ENCODE measurements at regions not wholly inside any gene's neighbourhood (a gene's known extent, or its start where the extent isn't known, plus 50 kb on each side); places are given as distances from the start of the nearest gene placed in this dataset.
A peak's percentile ranks its signal among the peaks of the same experiment; 100 is the strongest.
"Not testable (repeated sequence)": the region's sequence is repeated elsewhere in the genome, so short reads cannot be mapped to it uniquely, and the experiment has no call there.

DNA sequence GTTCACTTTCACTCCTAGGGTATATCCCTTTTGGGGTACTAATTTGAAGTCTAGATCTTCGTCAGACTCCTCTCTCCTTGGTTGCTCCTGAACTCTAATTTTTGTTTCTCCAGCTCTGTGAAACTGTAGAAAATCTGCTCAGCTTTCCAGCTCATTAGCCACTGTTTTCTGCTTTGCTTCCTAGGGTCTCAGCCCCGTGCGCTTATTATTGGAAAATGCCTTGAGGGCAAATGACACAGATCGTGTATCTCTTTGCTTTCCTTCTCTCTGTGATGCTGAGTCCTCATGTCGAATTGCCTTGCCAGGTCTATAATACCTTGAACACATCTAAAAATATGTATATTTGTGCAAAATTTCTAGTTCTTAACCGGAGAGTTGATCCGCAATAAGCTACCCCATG, 731.1 kb downstream of the EDEM1 start:
- ATAC-seq (replicated peaks) (no peak), DNase-seq (no peak)
- Mint-ChIP-seq H3K27ac (no peak overlapping the region), H3K27me3 (no peaks in the 10 kb centered on the region), H3K4me1 (no peaks in the 10 kb centered on the region), H3K36me3 (no peaks in the 10 kb centered on the region), H3K9me3 (peaks cover 0 to 5% of the 10 kb centered on the region in 2 donors), H3K4me3 (no peak overlapping the region)

DNA sequence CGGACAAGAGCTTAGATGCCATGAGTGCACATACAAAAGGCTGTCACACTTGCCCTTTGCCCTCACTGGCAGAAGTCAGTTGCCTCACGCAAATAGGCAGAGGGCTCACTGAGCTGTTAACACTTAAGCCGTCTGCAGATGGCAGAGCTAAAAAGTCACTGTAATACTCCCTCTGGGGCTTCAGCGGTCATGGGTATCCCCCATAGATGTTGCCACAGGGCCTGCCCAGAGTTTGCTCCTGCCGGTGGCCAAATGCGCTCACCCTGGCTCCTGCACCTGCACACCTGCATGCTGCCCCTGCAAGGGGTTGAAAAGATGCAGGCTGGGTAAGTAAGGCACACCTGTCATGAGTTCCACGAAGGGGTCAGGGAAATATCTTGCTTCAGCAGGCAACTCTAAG, 741.5 kb downstream of the EDEM1 start:
- Mint-ChIP-seq H3K36me3 (no peaks in the 10 kb centered on the region), H3K4me3 (no peak overlapping the region)

DNA sequence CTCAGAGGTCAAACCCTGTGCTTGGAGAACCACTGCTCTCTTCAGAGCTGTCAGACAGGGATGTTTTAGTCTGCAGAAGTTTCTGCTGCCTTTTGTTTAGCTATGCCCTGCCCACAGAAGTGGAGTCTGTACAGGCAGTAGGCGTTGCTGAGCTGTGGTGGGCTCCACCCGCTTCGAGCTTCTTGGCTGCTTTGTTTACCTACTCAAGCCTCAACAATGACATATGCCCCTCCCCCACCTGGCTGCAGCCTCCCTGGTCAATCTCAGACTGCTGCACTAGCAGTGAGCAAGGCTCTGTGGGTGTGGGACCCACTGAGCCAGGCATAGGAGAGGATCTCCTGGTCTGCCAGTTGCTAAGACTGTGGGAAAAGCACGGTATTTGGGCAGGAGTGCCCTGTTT, 756.6 kb downstream of the EDEM1 start:
- not testable (repeated sequence) for ATAC-seq (replicated peaks); DNase-seq; H3K4me1 Mint-ChIP-seq; H3K36me3 Mint-ChIP-seq; H3K9me3 Mint-ChIP-seq; H3K27ac Mint-ChIP-seq; H3K27me3 Mint-ChIP-seq; H3K4me3 Mint-ChIP-seq

More for the DNA sequence above, 741.5 kb downstream of the EDEM1 start:
- DNase-seq: no peak
- Mint-ChIP-seq H3K27me3 (no peaks in the 10 kb centered on the region), H3K4me1 (no peaks in the 10 kb centered on the region), H3K9me3 (no peaks in the 10 kb centered on the region), H3K27ac (peak overlapping the region; percentile 6)
- ATAC-seq (replicated peaks): no peak

DNA sequence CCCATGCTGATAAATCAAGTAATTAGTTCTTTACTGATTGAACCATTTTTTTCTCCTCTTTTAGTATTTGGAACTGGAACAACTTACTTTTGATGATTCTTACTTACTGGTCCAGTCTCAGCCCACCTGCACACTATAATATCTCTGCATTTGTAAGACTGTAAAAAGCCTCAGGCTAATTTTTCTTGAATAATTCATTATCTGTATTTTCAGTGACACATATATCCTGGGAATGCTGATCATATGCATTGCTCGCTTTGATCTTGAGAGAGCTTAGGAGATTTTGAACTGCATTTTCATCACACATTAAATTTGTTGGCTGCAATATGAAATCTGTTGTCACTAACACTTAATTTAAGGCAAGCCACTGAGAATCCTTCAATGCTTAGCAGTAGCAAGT, 760.6 kb downstream of the EDEM1 start:
- Mint-ChIP-seq H3K9me3 (no peaks in the 10 kb centered on the region), H3K27me3 (no peaks in the 10 kb centered on the region), H3K36me3 (no peaks in the 10 kb centered on the region), H3K4me3 (no peak overlapping the region), H3K27ac (no peak overlapping the region), H3K4me1 (no peaks in the 10 kb centered on the region)
- DNase-seq (no peak), ATAC-seq (replicated peaks) (no peak)

- ATAC-seq (replicated peaks) (no peak), DNase-seq (no peak)
- Mint-ChIP-seq H3K9me3 (peaks cover 0 to 2% of the 10 kb centered on the region in 2 donors), H3K27me3 (no peaks in the 10 kb centered on the region), H3K4me1 (no peaks in the 10 kb centered on the region), H3K36me3 (no peaks in the 10 kb centered on the region), H3K27ac (no peak overlapping the region), H3K4me3 (no peak overlapping the region)
Measured at GRCh38 chr3:5951026-5951425, 763.5 kb downstream of the EDEM1 start.

DNA sequence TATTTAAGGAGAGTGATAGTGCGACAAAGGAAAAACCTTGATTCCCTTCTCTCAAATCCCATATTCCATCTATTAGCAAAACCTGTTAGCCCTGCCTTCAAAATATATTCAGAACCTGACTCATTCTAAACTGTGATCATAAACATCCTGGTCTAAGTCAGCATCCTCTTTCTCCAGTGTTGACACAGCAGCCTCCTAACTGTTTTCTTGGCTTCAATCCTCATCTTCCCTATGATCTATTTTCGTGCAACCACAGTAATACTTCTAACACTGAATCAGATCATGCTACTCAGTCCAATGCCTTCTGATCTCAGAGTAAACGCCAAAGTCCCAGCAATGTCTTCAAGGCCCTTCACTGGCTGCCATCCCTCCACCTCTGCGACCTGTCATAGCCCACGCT, 785.1 kb downstream of the EDEM1 start:
- no peak for ATAC-seq (replicated peaks)
- no peak overlapping the region for H3K27ac Mint-ChIP-seq
- H3K4me3 Mint-ChIP-seq: no peak overlapping the region

DNA sequence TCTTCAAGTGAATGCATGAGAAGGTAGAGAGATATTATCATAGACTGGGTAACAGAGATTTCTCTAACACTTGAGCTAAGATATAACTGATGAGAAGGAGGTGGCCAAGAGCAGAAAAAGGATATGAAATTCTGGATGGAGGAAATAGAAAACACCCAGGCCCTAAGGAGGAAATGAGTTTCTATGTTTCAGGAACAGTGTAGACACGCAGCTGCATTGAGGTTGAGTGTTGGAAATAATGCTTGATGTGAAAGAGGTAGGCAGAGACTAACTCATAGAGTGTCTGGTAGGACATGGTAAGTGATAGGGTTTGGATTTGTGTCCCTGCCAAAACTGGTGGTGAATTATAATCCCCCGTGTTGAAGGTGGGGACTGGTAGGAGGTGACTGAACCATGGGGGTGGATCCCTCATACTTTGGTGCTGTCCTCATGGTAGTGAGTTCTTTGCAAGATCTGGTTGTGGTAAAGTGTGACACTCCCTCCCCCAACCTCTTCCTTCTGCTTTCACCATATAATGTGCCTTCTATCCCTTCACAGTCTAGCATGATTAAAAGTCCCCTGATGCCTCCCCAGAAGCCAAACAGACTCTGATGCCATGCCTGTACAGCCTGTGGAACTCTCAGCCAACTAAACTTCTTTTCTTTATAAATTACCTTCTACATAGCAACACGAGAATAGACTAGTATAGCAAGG, 787.3 kb downstream of the EDEM1 start:
- DNase-seq (no peak), ATAC-seq (replicated peaks) (peak; percentile 61 to 67)
- H3K27me3 Mint-ChIP-seq: no peaks in the 10 kb centered on the region
- no peak overlapping the region for H3K4me3 Mint-ChIP-seq
- no peak overlapping the region for H3K27ac Mint-ChIP-seq
- H3K4me1 Mint-ChIP-seq: peaks cover 4 to 5% of the 10 kb centered on the region in 2 donors
- H3K36me3 Mint-ChIP-seq: no peaks in the 10 kb centered on the region
- peaks cover 0 to 2% of the 10 kb centered on the region in 2 donors for H3K9me3 Mint-ChIP-seq

More for the DNA sequence above, 785.1 kb downstream of the EDEM1 start:
- H3K9me3 Mint-ChIP-seq: peaks cover 0 to 7% of the 10 kb centered on the region in 2 donors
- DNase-seq: no peak
- H3K36me3 Mint-ChIP-seq: no peaks in the 10 kb centered on the region
- no peaks in the 10 kb centered on the region for H3K27me3 Mint-ChIP-seq
- peaks cover 4 to 5% of the 10 kb centered on the region in 2 donors for H3K4me1 Mint-ChIP-seq

- H3K9me3 Mint-ChIP-seq: peaks cover 9 to 11% of the 10 kb centered on the region in 2 donors
- no peaks in the 10 kb centered on the region for H3K27me3 Mint-ChIP-seq
- no peak overlapping the region for H3K4me3 Mint-ChIP-seq
- DNase-seq: no peak
- H3K36me3 Mint-ChIP-seq: no peaks in the 10 kb centered on the region
- peaks cover 4 to 5% of the 10 kb centered on the region in 2 donors for H3K4me1 Mint-ChIP-seq
- no peak overlapping the region for H3K27ac Mint-ChIP-seq
- ATAC-seq (replicated peaks): no peak
Measured at GRCh38 chr3:5977331-5977730, 789.8 kb downstream of the EDEM1 start.

DNA sequence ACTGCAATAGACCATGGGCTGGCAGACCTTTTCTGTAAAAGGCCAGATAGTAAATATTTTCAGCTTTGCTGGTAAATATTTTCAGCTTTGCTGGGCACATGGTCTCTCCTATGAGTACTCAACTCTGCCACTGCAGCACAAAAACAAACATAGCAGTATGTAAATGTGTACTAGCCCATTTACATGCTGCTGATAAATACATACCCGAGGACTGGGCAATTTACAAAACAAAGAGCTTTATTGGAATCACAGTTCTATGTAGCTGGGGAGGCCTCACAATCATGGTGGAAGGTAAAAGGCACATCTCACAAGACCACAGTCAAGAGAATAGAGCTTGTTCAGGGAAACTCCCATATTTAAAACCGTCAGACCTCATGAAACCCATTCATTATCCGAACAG, 793.0 kb downstream of the EDEM1 start:
- DNase-seq: no peak
- Mint-ChIP-seq H3K27ac (no peak overlapping the region), H3K36me3 (no peaks in the 10 kb centered on the region), H3K27me3 (no peaks in the 10 kb centered on the region), H3K4me1 (no peaks in the 10 kb centered on the region), H3K9me3 (peaks cover 8 to 12% of the 10 kb centered on the region in 2 donors), H3K4me3 (no peak overlapping the region)
- no peak for ATAC-seq (replicated peaks)

DNA sequence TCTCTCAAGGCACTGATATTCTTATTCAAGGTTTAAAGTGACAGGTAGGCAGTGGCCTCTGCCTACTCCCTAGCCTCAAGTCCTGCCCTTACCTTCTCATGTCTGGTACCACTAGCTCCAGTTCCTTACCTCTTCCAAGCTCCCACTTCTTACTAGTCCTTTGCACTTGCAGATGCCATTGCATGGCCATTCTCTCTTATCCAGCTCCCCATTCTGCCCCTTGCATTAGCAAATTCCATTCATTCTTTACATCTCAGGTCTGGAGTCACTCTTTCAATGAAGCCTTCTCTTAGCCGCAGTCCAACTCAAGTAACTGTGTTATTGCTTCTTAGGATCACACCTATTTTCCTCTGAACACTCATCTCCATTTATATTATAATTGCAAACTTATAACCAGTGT, 807.1 kb downstream of the EDEM1 start:
- no peaks in the 10 kb centered on the region for H3K36me3 Mint-ChIP-seq
- H3K27me3 Mint-ChIP-seq: no peaks in the 10 kb centered on the region
- ATAC-seq (replicated peaks): no peak
- H3K4me1 Mint-ChIP-seq: no peaks in the 10 kb centered on the region
- no peak overlapping the region for H3K27ac Mint-ChIP-seq
- DNase-seq: no peak
- H3K4me3 Mint-ChIP-seq: no peak overlapping the region
- peaks cover 3 to 6% of the 10 kb centered on the region in 2 donors for H3K9me3 Mint-ChIP-seq

- Mint-ChIP-seq H3K4me3 (no peak overlapping the region), H3K36me3 (no peaks in the 10 kb centered on the region), H3K4me1 (no peaks in the 10 kb centered on the region), H3K27me3 (no peaks in the 10 kb centered on the region), H3K27ac (no peak overlapping the region), H3K9me3 (peaks cover 9 to 11% of the 10 kb centered on the region in 2 donors)
- DNase-seq (no peak), ATAC-seq (replicated peaks) (no peak)
Measured at GRCh38 chr3:6018456-6018855, 830.9 kb downstream of the EDEM1 start.

DNA sequence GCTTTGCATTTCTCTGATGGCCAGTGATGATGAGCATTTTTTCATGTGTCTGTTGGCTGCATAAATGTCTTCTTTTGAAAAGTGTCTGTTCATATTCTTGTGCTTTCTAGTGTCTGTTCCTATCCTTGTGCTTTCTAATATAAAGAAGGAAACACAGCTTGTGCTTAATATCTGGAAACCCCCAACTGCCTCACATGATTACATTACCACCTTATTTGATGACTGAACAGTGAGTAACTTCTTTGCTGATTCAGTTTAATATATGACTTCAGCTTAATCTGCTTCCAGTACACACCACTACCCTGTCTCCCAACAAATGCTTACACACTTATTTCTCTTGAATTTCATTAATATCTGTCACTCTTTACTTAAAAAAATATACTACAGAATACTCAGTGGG, 835.1 kb downstream of the EDEM1 start:
- Mint-ChIP-seq H3K4me3 (no peak overlapping the region), H3K27ac (no peak overlapping the region), H3K4me1 (no peaks in the 10 kb centered on the region), H3K9me3 (peaks cover 7 to 9% of the 10 kb centered on the region in 2 donors), H3K27me3 (no peaks in the 10 kb centered on the region), H3K36me3 (no peaks in the 10 kb centered on the region)
- ATAC-seq (replicated peaks) (no peak), DNase-seq (no peak)

DNA sequence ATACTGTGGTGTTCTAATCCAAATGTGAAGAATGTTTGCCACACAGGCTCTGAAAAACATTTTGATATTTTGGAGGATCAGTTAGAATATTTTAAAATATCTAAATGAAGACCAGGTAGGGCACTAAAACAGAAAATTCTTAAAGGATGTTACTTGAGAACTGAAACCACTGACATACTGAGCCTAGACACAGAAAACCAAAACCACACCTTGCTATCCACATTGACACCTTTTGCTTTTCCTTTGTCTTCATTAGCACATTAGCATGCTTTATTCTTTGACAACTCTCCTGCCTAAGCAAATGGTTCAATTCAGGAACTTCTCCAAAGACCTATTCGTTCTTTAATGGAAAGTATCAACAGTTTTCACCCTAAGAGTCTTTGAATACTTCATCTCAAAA, 835.9 kb upstream of the GRM7 start:
- no peak for DNase-seq
- no peak overlapping the region for H3K4me3 Mint-ChIP-seq
- ATAC-seq (replicated peaks): no peak
- H3K9me3 Mint-ChIP-seq: peaks cover 7 to 11% of the 10 kb centered on the region in 2 donors
- no peak overlapping the region for H3K27ac Mint-ChIP-seq
- no peaks in the 10 kb centered on the region for H3K36me3 Mint-ChIP-seq
- H3K27me3 Mint-ChIP-seq: no peaks in the 10 kb centered on the region
- H3K4me1 Mint-ChIP-seq: no peaks in the 10 kb centered on the region

GRCh38 chr3:6030648-6031047, 830.3 kb upstream of the GRM7 start:
- not testable (repeated sequence) for ATAC-seq (replicated peaks)

DNA sequence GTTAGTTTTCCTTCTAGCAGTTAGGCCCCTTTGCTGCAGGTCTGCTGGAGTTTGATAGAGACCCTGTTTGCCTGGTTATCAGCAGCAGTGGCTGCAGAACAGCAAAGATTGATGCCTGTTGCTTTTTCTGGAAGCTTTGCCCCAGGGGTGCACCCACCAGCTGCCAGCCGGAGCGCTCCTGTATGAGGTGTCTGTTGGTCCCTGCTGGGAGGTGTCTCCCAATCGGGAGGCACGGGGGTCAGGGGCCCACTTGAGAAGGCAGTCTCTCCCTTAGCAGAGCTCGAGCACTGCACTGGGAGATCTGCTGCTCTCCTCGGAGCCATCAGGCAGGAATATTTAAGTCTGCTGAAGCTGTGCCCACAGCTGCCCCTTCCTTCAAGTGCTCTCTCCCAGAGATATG, 825.3 kb upstream of the GRM7 start:
- no peak overlapping the region for H3K4me3 Mint-ChIP-seq
- H3K36me3 Mint-ChIP-seq: no peaks in the 10 kb centered on the region
- ATAC-seq (replicated peaks) (no peak), DNase-seq (no peak)
- H3K4me1 Mint-ChIP-seq: no peaks in the 10 kb centered on the region
- no peaks in the 10 kb centered on the region for H3K27me3 Mint-ChIP-seq
- H3K27ac Mint-ChIP-seq: no peak overlapping the region
- peaks cover 18 to 19% of the 10 kb centered on the region in 2 donors for H3K9me3 Mint-ChIP-seq

More at GRCh38 chr3:6030648-6031047, 830.3 kb upstream of the GRM7 start:
- H3K27ac Mint-ChIP-seq, H3K27me3 Mint-ChIP-seq, H3K4me1 Mint-ChIP-seq, DNase-seq, H3K4me3 Mint-ChIP-seq, H3K36me3 Mint-ChIP-seq: not testable (repeated sequence)
- peaks cover 13 to 15% of the 10 kb centered on the region in 2 donors for H3K9me3 Mint-ChIP-seq

Data from stimulated activated naive B cell treated with anti-CD40 and anti-IgM and Interleukin-4, amounts not matched to agents 10 μg/mL and 1 μg/mL and 100 μg/mL, for 72 hours (primary cell).